ENCODE measurements at regions not wholly inside any gene's neighbourhood (a gene's known extent, or its start where the extent isn't known, plus 50 kb on each side); places are given as distances from the start of the nearest gene placed in this dataset.

- no peaks in the 10 kb centered on the region for H3K9me2 ChIP-seq (ENCODE audit: insufficient read depth, low read length)
- no TSS peak for BruUV-seq (replicated peaks)
- no peaks in the 10 kb centered on the region for H3K79me2 ChIP-seq (ENCODE audit: insufficient read depth, low read depth, low read length)
- no peaks in the 10 kb centered on the region for H4K20me1 ChIP-seq (ENCODE audit: insufficient read depth, low read length)
- H3K27ac ChIP-seq (ENCODE audit: low read depth, low read length, poor library complexity, severe bottlenecking): no peak overlapping the region
- no peak overlapping the region for H3K4me2 ChIP-seq (ENCODE audit: low read length)
- CTCF ChIA-PET (ENCODE audit: unreplicated experiment): no interaction called here
- intact Hi-C loops (cut with micrococcal nuclease; ENCODE audit: unreplicated experiment): no loop called here
- H3K4me3 ChIP-seq (ENCODE audit: low read depth, low read length, poor library complexity, severe bottlenecking): no peak overlapping the region
- TF ChIP-seq EZH2phosphoT487 (IDR thresholded peaks at IDR 0.05; ENCODE audit: borderline replicate concordance, low read depth, low read length) (no peak), CTCF (conservative IDR thresholded peaks at IDR 0.05; ENCODE audit: low read length) (no peak)
- no peaks in the 10 kb centered on the region for H3K9me3 ChIP-seq (ENCODE audit: low read length)
- H2AFZ ChIP-seq (ENCODE audit: low read length): no peak overlapping the region
- POLR2A ChIA-PET: no interaction called here
- no peaks in the 10 kb centered on the region for H3K4me1 ChIP-seq (ENCODE audit: insufficient read depth, low read length, poor library complexity, severe bottlenecking)
- DNase-seq (ENCODE audit: low spot score): no peak
- no peaks in the 10 kb centered on the region for H3K36me3 ChIP-seq (ENCODE audit: insufficient read depth, low read length)
Measured at GRCh38 chr16:55039511-55039910, 108.8 kb downstream of the IRX5 start.

GRCh38 chr16:55039931-55040330 is 109.3 kb downstream of the IRX5 start:
- CTCF ChIA-PET (ENCODE audit: unreplicated experiment): no interaction called here
- Histone ChIP-seq H3K36me3 (ENCODE audit: insufficient read depth, low read length) (no peaks in the 10 kb centered on the region), H2AFZ (ENCODE audit: low read length) (no peak overlapping the region), H3K4me1 (ENCODE audit: insufficient read depth, low read length, poor library complexity, severe bottlenecking) (no peaks in the 10 kb centered on the region), H3K79me2 (ENCODE audit: insufficient read depth, low read depth, low read length) (no peaks in the 10 kb centered on the region), H3K27ac (ENCODE audit: low read depth, low read length, poor library complexity, severe bottlenecking) (no peak overlapping the region), H3K9me3 (ENCODE audit: low read length) (no peaks in the 10 kb centered on the region), H3K9me2 (ENCODE audit: insufficient read depth, low read length) (no peaks in the 10 kb centered on the region), H3K4me2 (ENCODE audit: low read length) (no peak overlapping the region), H4K20me1 (ENCODE audit: insufficient read depth, low read length) (no peaks in the 10 kb centered on the region), H3K4me3 (ENCODE audit: low read depth, low read length, poor library complexity, severe bottlenecking) (no peak overlapping the region)
- TF ChIP-seq EZH2phosphoT487 (IDR thresholded peaks at IDR 0.05; ENCODE audit: borderline replicate concordance, low read depth, low read length) (no peak), CTCF (conservative IDR thresholded peaks at IDR 0.05; ENCODE audit: low read length) (no peak)
- no peak for DNase-seq (ENCODE audit: low spot score)
- intact Hi-C loops (cut with micrococcal nuclease; ENCODE audit: unreplicated experiment): no loop called here
- POLR2A ChIA-PET: no interaction called here
- no TSS peak for BruUV-seq (replicated peaks)

GRCh38 chr16:55040366-55041086 is 109.9 kb downstream of the IRX5 start:
- no peak overlapping the region for H3K4me2 ChIP-seq (ENCODE audit: low read length)
- no TSS peak for BruUV-seq (replicated peaks)
- CTCF ChIA-PET (ENCODE audit: unreplicated experiment): interaction anchor here (0.5 kb wide), 1 partner anchor 39 kb away, joined by 4 read pairs; no protein-coding TSS in a partner anchor

More at GRCh38 chr16:55040366-55041086, 109.9 kb downstream of the IRX5 start:
- no peaks in the 10 kb centered on the region for H3K79me2 ChIP-seq (ENCODE audit: insufficient read depth, low read depth, low read length)
- POLR2A ChIA-PET: no interaction called here
- DNase-seq (ENCODE audit: low spot score): no peak
- H3K36me3 ChIP-seq (ENCODE audit: insufficient read depth, low read length): no peaks in the 10 kb centered on the region
- H3K9me2 ChIP-seq (ENCODE audit: insufficient read depth, low read length): no peaks in the 10 kb centered on the region
- no peaks in the 10 kb centered on the region for H3K4me1 ChIP-seq (ENCODE audit: insufficient read depth, low read length, poor library complexity, severe bottlenecking)
- H2AFZ ChIP-seq (ENCODE audit: low read length): no peak overlapping the region
- TF ChIP-seq EZH2phosphoT487 (IDR thresholded peaks at IDR 0.05; ENCODE audit: borderline replicate concordance, low read depth, low read length) (no peak), CTCF (conservative IDR thresholded peaks at IDR 0.05; ENCODE audit: low read length) (no peak)
- H4K20me1 ChIP-seq (ENCODE audit: insufficient read depth, low read length): no peaks in the 10 kb centered on the region
- no peak overlapping the region for H3K27ac ChIP-seq (ENCODE audit: low read depth, low read length, poor library complexity, severe bottlenecking)
- H3K4me3 ChIP-seq (ENCODE audit: low read depth, low read length, poor library complexity, severe bottlenecking): no peak overlapping the region
- H3K9me3 ChIP-seq (ENCODE audit: low read length): no peaks in the 10 kb centered on the region
- intact Hi-C loops (cut with micrococcal nuclease; ENCODE audit: unreplicated experiment): no loop called here
